Nephron (organoid): ENCODE measurements at regions not wholly inside any gene's neighbourhood (a gene's known extent, or its start where the extent isn't known, plus 50 kb on each side); places are given as distances from the start of the nearest gene placed in this dataset.
"Not testable (repeated sequence)": the region's sequence is repeated elsewhere in the genome, so short reads cannot be mapped to it uniquely, and the experiment has no call there.

Experiments used
- H3K27ac Mint-ChIP-seq, 3 experiments: 2 replicates each; pipeline ENCODE4 v1.8.0; 2020; ENCODE audit warnings: mixed read lengths in 3 of 3, mild to moderate bottlenecking in 2 of 3, moderate library complexity in 1 of 3
- H3K27me3 Mint-ChIP-seq: 2 replicates; pipeline ENCODE4 v1.8.0; 2021; ENCODE audit warnings: low read depth, mild to moderate bottlenecking, moderate library complexity, mixed read lengths
- H3K36me3 Mint-ChIP-seq: 2 replicates; pipeline ENCODE4 v1.8.0; 2020; ENCODE audit warnings: low read depth, mixed read lengths
- H3K4me1 Mint-ChIP-seq: 2 replicates; pipeline ENCODE4 v1.8.0; 2020; ENCODE audit warnings: mixed read lengths
- H3K4me3 Mint-ChIP-seq, 3 experiments: 2 replicates each; pipeline ENCODE4 v1.8.0; 2020; ENCODE audit warnings: mild to moderate bottlenecking in 3 of 3, mixed read lengths in 3 of 3, moderate library complexity in 2 of 3
- H3K9me3 Mint-ChIP-seq: 2 replicates; pipeline ENCODE4 v1.8.0; 2020; ENCODE audit warnings: mixed read lengths
- CTCF ChIP-seq, 3 experiments: fragments of 200-600 bp; sonication (generic); IDR thresholded peaks; one replicate each; pipeline ENCODE4 v1.5.0; 2021; ENCODE audit warnings: antibody characterized with exemption in 3 of 3; ENCODE audit not compliant: unreplicated experiment in 3 of 3

GRCh38 chr14:86065407-86065806 lies 535.5 kb downstream of the FLRT2 start:
- peaks cover 25% of the 10 kb centered on the region for H3K4me1 Mint-ChIP-seq

DNA sequence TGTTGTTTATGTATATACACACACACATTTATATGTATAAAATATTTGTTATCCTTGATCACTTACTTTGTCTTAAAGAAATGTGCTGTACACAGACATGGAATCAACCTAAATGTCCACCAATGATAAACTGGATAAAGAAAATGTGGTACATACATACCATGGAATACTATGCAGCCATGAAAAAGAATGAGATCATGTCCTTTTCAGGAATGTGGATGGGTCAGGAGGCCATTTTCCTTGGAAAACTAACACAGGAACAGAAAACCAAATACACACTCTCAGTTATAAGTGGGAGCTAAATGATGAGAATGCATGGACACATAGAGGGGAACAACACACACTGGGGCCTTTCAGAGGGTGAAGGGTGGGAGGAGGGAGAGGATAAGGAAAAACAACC lies 534.7 kb downstream of the FLRT2 start:
- H3K27ac Mint-ChIP-seq = peak overlapping the region; percentile 46 to 60 (median 59)
- H3K36me3 Mint-ChIP-seq, H3K27me3 Mint-ChIP-seq, H3K9me3 Mint-ChIP-seq, H3K4me3 Mint-ChIP-seq: not testable (repeated sequence)
- peaks cover 30% of the 10 kb centered on the region for H3K4me1 Mint-ChIP-seq

More at GRCh38 chr14:86065407-86065806, 535.5 kb downstream of the FLRT2 start:
- Mint-ChIP-seq H3K27me3 (no peaks in the 10 kb centered on the region), H3K36me3 (no peaks in the 10 kb centered on the region), H3K4me3 (no peak overlapping the region), H3K9me3 (no peaks in the 10 kb centered on the region), H3K27ac (peak overlapping the region; percentile 37 to 96 (median 55))
- TF ChIP-seq CTCF (IDR thresholded peaks at IDR 0.05; ENCODE audit: unreplicated experiment in 3 of 3) = no peak

- peak; percentile 81 to 90 (median 87) for TF ChIP-seq CTCF (IDR thresholded peaks at IDR 0.05; ENCODE audit: unreplicated experiment in 3 of 3)
- Mint-ChIP-seq H3K27ac (peak overlapping the region in 2 of 3 experiments; percentile 70 to 76), H3K9me3 (peaks cover 3% of the 10 kb centered on the region), H3K27me3 (no peaks in the 10 kb centered on the region), H3K36me3 (no peaks in the 10 kb centered on the region), H3K4me1 (peaks cover 25% of the 10 kb centered on the region), H3K4me3 (no peak overlapping the region)
Measured at GRCh38 chr14:86057018-86057667, 527.2 kb downstream of the FLRT2 start.

- peak in 1 of 3 experiments; percentile 16 for TF ChIP-seq CTCF (IDR thresholded peaks at IDR 0.05; ENCODE audit: unreplicated experiment in 3 of 3)
- no peaks in the 10 kb centered on the region for H3K36me3 Mint-ChIP-seq
- no peaks in the 10 kb centered on the region for H3K27me3 Mint-ChIP-seq
- peaks cover 3% of the 10 kb centered on the region for H3K9me3 Mint-ChIP-seq
- peaks cover 13% of the 10 kb centered on the region for H3K4me1 Mint-ChIP-seq
- H3K27ac Mint-ChIP-seq = no peak overlapping the region
- no peak overlapping the region for H3K4me3 Mint-ChIP-seq
Measured at GRCh38 chr14:86055512-86056075, 525.6 kb downstream of the FLRT2 start.

- H3K36me3 Mint-ChIP-seq = no peaks in the 10 kb centered on the region
- H3K27ac Mint-ChIP-seq = peak overlapping the region in 2 of 3 experiments; percentile 22 to 23
- no peak for TF ChIP-seq CTCF (IDR thresholded peaks at IDR 0.05; ENCODE audit: unreplicated experiment in 3 of 3)
- no peaks in the 10 kb centered on the region for H3K4me1 Mint-ChIP-seq
- no peak overlapping the region for H3K4me3 Mint-ChIP-seq
- peaks cover 3% of the 10 kb centered on the region for H3K9me3 Mint-ChIP-seq
- no peaks in the 10 kb centered on the region for H3K27me3 Mint-ChIP-seq
Measured at GRCh38 chr14:86052868-86053267, 522.9 kb downstream of the FLRT2 start.

DNA sequence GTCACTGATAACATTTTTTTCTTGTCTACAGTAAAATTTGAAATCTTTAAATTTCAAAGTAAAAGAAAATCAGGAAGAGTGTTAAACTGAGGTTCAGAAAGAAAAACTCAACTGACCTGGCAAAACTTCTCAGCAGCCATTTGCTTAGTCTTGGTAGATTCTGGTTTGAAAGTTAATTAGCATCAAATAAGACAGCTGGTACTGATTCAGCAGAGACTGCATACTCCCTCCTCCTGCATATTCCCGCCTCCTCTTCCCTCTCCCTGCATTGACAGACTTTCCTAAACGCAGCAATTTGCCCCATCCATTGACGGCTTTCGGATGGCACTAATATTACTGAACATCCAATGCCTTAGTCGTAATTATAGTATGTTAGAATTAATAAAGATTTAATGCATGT lies 520.8 kb downstream of the FLRT2 start:
- peak overlapping the region; percentile 16 to 75 (median 44) for H3K27ac Mint-ChIP-seq
- no peak overlapping the region for H3K4me3 Mint-ChIP-seq
- H3K27me3 Mint-ChIP-seq = no peaks in the 10 kb centered on the region
- peaks cover 15% of the 10 kb centered on the region for H3K9me3 Mint-ChIP-seq
- H3K4me1 Mint-ChIP-seq = no peaks in the 10 kb centered on the region
- no peak for TF ChIP-seq CTCF (IDR thresholded peaks at IDR 0.05; ENCODE audit: unreplicated experiment in 3 of 3)
- H3K36me3 Mint-ChIP-seq = no peaks in the 10 kb centered on the region
